ENCODE measurements at regions not wholly inside any gene's neighbourhood (a gene's known extent, or its start where the extent isn't known, plus 50 kb on each side); places are given as distances from the start of the nearest gene placed in this dataset.

GRCh38 chr9:106799152-106799551 lies 63.8 kb upstream of the ZNF462 start:
- TF ChIP-seq CTCF (IDR thresholded peaks at IDR 0.05) (no peak), ZFX (IDR thresholded peaks at IDR 0.05; ENCODE audit: borderline replicate concordance) (no peak)

Measured in 22Rv1 (cell line).